ENCODE measurements at regions not wholly inside any gene's neighbourhood (a gene's known extent, or its start where the extent isn't known, plus 50 kb on each side); places are given as distances from the start of the nearest gene placed in this dataset.
"Not testable (repeated sequence)": the region's sequence is repeated elsewhere in the genome, so short reads cannot be mapped to it uniquely, and the experiment has no call there.

GRCh38 chr12:84018556-84019179, 893.9 kb downstream of the SLC6A15 start:
- DNase-seq, result not testable (repeated sequence)

- no peak for DNase-seq
Observed at GRCh38 chr12:84016956-84017355, 895.6 kb downstream of the SLC6A15 start.

- no peak for DNase-seq
Observed at GRCh38 chr12:83997423-83997822, 915.2 kb downstream of the SLC6A15 start.

DNA sequence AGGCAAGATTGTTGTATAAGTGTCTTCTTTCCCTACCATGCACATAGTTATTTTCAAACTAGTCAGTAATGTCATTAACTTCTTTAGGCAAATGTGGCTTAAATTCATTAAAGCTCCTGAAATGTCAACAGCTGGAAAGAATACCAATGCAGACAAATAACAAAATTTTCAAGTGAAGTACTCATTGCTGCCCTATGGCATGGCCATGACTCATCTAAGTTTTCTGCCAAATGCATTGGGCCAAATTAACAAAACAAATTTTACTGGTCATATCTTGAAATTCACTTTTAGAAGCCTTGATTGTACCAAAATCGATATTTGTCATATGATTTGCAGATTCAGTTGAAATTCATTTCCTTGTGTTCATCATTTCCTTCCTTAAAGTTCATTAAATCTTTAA, 915.9 kb downstream of the SLC6A15 start:
- no peak for DNase-seq

- no peak for DNase-seq
Observed at GRCh38 chr12:83985084-83985483, 927.5 kb downstream of the SLC6A15 start.

DNA sequence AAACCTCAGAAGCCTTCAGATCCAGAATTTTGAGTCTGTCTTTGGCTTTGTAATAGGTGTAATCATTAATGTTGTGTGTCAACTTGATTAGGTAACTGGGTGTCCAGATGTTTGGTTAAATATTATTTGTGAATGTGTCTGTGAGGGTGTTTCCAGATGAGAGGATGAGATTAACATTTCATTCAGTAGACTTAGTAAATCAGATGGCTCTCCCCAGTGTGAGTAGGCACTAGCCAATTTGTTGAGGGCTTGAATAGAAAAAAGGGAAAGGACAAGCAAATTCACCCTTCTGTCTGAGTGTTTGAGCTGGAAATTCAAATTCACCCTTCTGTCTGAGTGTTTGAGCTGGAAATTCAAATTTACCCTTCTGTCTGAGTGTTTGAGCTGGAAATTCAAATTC, 932.2 kb downstream of the SLC6A15 start:
- DNase-seq, result no peak

DNA sequence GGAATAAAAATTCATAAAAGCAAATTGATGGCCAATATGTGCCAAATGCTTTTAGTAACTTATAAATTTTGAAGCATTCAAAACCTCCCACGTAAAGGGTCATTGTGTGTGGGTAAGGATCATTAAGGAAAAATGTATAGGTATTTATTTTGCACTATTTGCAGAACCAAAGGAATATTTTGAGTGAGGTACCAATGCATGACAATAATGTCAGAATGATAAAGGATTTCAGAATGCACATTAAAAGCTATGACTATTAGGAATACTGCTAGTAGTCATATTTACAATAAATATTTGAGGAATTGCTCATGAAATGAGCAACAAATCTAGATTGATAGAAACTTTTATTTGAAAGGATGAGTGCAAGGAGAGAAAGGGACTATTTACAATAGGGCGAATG, 932.8 kb downstream of the SLC6A15 start:
- no peak for DNase-seq

GRCh38 chr12:83971781-83972180, 940.8 kb downstream of the SLC6A15 start:
- DNase-seq, result no peak

DNA sequence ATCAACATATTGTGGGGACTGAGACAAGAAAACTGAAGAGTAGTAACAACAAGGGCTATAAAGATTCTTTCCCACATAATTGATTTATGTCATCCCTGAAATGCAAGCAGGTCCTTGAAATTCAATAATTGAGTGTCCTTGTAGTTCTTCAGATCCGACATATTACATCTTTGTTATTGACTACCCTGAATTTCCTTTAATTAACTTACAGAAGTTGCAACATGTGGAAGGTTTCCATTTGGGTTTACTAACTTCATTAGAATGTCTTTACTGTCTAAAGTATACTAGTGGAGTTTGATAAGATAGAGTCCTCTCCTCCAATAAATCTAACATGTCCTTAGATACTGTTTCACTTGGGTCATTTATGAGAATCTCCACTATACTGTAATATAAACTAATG, 951.8 kb downstream of the SLC6A15 start:
- no peak for DNase-seq

GRCh38 chr12:83958997-83959396, 953.6 kb downstream of the SLC6A15 start:
- DNase-seq, result no peak

GRCh38 chr12:83954956-83955601, 957.5 kb downstream of the SLC6A15 start:
- no peak for DNase-seq

DNA sequence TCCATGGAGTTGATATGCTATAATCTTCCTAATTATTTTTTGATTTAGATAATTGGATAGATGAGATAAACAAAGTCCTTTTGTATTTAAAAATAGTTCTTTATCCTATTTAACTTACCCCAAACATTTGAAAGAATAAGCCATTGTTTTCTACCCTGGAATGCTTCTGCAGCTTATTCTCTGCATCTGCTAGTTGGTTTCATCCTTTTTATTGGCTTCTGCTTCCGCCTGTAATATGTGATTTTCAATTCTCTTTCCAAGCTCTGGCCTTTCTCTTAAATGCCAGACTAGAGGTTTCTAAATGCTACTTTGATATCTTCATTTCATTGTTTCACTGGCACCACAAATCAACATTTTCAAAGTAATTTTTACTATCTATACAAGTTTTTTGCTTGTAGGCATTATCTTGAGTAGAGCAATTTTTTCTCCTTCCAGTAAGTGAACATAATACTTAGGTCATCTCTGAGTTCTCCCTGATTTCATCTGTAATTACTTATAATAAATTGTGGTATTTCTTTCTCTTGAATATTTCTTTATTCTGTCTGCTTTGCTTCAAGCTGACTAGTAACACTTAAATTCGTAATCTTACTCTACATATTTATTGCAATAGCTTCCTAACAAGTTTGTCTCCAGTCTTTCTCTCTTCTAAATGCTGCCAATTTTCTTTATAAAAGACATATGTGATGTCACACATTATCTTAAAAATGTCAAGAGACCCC, 958.4 kb downstream of the SLC6A15 start:
- no peak for DNase-seq

DNA sequence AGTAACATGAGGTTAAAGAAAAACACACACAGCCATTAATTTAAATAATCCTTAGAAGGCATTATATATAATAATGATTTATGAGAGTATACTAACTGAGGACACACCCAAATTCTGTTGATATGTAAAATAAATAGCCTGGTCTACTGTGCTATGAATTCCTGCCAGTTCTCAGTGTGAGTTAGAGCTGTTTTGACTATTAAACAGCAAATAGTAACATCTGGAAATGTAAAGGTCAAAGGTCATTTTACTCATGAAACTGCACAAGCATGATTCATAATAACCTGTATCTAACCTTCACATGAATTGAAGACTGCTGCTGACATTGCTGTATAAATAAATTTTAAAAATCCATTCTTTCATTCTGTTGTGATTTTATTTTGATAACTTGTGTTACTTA, 966.7 kb downstream of the SLC6A15 start:
- no peak for DNase-seq

DNA sequence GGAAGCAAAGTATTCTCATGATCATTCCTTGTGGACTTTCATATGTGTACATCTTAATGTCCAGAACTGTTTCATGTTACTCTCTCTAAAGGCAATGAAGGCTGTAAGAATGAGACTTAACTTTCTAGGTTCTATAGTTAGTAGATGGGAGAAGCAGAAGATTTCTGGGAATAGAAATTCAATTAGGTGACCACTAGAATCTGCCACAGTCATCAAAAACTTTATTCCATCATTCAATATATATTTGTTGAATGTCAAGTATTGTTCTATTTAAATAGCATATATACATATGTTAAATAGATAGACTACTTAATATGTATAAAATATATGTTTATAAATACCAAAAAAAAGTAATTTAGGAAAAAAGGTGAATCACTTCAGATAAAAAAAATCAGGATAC, 972.9 kb downstream of the SLC6A15 start:
- DNase-seq, result no peak

- no peak for DNase-seq
Observed at GRCh38 chr12:83933615-83934014, 979.0 kb downstream of the SLC6A15 start.

DNA sequence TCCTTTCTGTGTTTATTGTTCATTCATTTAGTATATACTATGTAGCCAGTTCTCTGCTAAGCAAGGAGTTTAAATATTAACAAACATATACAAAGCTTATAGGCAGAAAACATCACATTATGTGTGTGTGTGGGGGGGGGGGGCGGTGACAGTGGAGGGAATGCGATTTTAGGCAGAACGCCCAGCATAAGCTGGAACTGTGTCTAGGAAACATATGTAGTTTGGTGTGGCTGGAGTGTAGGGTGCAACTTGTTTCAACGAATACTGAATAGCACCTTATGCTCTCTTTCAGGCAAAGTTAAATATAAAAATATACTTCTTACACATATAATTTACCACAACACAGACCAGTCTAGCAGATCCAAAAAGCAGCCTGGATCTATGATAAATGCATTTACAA, 980.6 kb downstream of the SLC6A15 start:
- DNase-seq, result no peak

DNA sequence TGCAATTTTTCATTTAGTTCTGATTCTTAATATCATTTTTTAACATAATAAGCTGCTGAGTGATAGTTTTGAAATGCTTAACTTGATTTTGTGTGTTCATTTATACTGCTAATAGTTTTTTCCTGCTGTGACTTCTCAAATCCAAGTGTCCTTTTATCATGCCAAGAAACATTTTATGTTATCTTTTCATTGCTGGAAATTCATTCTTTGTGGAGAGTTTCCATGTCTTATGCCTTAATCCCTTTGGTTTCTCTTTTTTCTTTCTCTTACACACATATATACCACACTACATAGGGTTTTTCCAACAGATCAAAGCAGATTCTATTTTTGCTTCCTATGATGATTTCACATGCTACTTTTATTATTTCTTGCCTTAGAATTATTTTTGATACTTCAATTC, 981.1 kb downstream of the SLC6A15 start:
- DNase-seq, result no peak

- DNase-seq, result not testable (repeated sequence)
Observed at GRCh38 chr12:83929792-83930191, 982.8 kb downstream of the SLC6A15 start.

DNA sequence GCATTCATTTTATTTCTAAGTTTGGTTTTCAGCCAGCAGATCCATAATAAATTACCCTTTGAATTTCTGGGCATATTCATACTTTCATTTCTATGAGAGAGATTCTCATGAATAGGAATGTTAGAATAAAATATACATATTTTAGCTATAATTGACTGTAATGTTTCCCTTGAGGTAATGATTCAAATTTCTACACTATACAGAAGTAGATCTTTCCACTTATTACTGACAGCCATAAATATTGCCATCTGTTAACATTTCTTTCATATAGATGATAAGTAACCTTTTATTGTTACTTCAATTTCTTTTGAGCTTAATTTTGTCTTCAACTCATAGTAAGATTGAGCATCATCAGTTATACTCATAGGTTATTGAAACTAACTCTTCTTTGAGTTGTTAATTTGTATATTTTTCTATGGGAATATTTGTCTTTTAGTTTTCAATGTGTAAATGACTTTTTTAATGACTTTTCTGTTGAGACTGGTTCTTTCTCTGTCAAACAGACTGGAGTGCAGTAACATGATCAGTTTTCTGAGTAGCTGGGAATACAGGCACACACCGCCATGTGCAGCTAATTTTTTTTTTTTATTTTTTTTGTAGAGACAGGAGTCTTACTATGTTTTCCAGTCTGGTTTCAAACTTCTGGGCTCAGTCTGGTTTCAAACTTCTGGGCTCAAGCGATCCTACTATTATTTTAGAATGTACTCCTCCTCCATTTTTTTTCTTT, 991.6 kb downstream of the SLC6A15 start:
- DNase-seq, result no peak

- no peak for DNase-seq
Observed at GRCh38 chr12:83919081-83919480, 993.5 kb downstream of the SLC6A15 start.

GRCh38 chr12:83904175-83904574, 1008.4 kb downstream of the SLC6A15 start:
- DNase-seq, result no peak

DNA sequence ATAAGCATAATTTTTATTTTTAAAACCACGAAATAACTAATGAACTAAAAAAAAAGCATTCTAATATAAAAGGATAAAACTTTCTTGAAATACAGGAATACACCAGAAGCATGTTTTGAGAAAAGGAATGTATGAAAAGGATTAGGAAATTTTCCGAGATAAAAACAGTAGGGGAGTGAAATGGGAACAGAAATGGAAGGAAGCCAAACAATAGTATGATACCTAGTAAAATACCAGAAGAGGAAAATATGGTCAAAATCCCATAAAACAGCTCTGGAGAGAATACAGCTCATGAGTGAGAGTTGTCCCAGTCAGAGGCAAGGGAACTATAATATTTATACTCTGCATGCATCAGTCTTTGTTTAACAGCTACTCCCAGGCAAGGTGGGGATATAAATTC, 1016.2 kb downstream of the SLC6A15 start:
- no peak for DNase-seq

DNA sequence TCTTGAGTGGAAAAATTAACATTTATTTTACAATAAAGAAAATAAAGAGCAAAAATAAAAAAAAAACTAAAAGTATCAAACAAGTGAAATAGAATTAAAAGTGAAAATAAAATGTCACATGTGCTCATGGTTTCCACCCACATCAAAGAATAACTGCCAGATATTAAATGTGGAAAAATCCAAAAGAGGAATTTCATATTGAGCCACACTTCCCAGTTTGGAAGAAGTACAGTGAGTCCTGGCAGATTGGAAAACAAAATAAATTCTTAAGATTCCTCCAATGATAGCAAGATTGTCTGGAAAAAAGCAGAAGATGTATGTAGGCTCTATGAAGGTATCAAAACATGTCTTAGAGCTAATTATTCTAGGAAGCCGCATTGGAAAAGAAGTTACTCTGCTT, 1019.5 kb downstream of the SLC6A15 start:
- DNase-seq, result no peak

- no peak for DNase-seq
Observed at GRCh38 chr12:83889745-83890144, 1022.9 kb downstream of the SLC6A15 start.
